ENCODE measurements at regions not wholly inside any gene's neighbourhood (a gene's known extent, or its start where the extent isn't known, plus 50 kb on each side); places are given as distances from the start of the nearest gene placed in this dataset.
"Not testable (repeated sequence)": the region's sequence is repeated elsewhere in the genome, so short reads cannot be mapped to it uniquely, and the experiment has no call there.

GRCh38 chr5:122515210-122515609 lies 203.2 kb downstream of the SNCAIP start:
- not testable (repeated sequence) for DNase-seq (ENCODE audit: low read depth in 4 of 4, low spot score in 3 of 4)

GRCh38 chr5:122515709-122516431 lies 203.8 kb downstream of the SNCAIP start:
- peak; percentile 43 to 69 (median 56) for DNase-seq (ENCODE audit: low read depth in 4 of 4, low spot score in 3 of 4)

GRCh38 chr5:122516432-122516743 lies 204.4 kb downstream of the SNCAIP start:
- no peak for DNase-seq (ENCODE audit: low read depth in 4 of 4, low spot score in 3 of 4)

GRCh38 chr5:122517091-122517490 lies 205.1 kb downstream of the SNCAIP start:
- no peak for DNase-seq (ENCODE audit: low read depth in 4 of 4, low spot score in 3 of 4)

GRCh38 chr5:122523776-122524175 lies 211.7 kb downstream of the SNCAIP start:
- DNase-seq (ENCODE audit: low read depth in 4 of 4, low spot score in 3 of 4): no peak

GRCh38 chr5:122527547-122527946 lies 215.5 kb downstream of the SNCAIP start:
- DNase-seq (ENCODE audit: low read depth in 4 of 4, low spot score in 3 of 4): no peak

GRCh38 chr5:122532035-122532434 lies 220.0 kb downstream of the SNCAIP start:
- DNase-seq (ENCODE audit: low read depth in 4 of 4, low spot score in 3 of 4): no peak

GRCh38 chr5:122533825-122534224 lies 221.8 kb downstream of the SNCAIP start:
- no peak for DNase-seq (ENCODE audit: low read depth in 4 of 4, low spot score in 3 of 4)

GRCh38 chr5:122534829-122535228 lies 222.8 kb downstream of the SNCAIP start:
- DNase-seq (ENCODE audit: low read depth in 4 of 4, low spot score in 3 of 4): no peak

- no peak for DNase-seq (ENCODE audit: low read depth in 4 of 4, low spot score in 3 of 4)
These were observed 229.4 kb downstream of the SNCAIP start for GRCh38 chr5:122541388-122541787.

- DNase-seq (ENCODE audit: low read depth in 4 of 4, low spot score in 3 of 4): no peak
These were observed 228.9 kb upstream of the SNX2 start for GRCh38 chr5:122545986-122546385.

- no peak for DNase-seq (ENCODE audit: low read depth in 4 of 4, low spot score in 3 of 4)
These were observed 227.7 kb upstream of the SNX2 start for GRCh38 chr5:122547219-122547618.

- DNase-seq (ENCODE audit: low read depth in 4 of 4, low spot score in 3 of 4): no peak
These were observed 227.2 kb upstream of the SNX2 start for GRCh38 chr5:122547669-122548068.

GRCh38 chr5:122559676-122560075 lies 215.2 kb upstream of the SNX2 start:
- no peak for DNase-seq (ENCODE audit: low read depth in 4 of 4, low spot score in 3 of 4)

GRCh38 chr5:122561209-122561608 lies 213.7 kb upstream of the SNX2 start:
- DNase-seq (ENCODE audit: low read depth in 4 of 4, low spot score in 3 of 4): no peak

GRCh38 chr5:122565331-122565730 lies 209.5 kb upstream of the SNX2 start:
- DNase-seq (ENCODE audit: low read depth in 4 of 4, low spot score in 3 of 4): no peak

- no peak for DNase-seq (ENCODE audit: low read depth in 4 of 4, low spot score in 3 of 4)
These were observed 198.4 kb upstream of the SNX2 start for GRCh38 chr5:122576256-122577016.

GRCh38 chr5:122581629-122582028 lies 193.3 kb upstream of the SNX2 start:
- no peak for DNase-seq (ENCODE audit: low read depth in 4 of 4, low spot score in 3 of 4)

GRCh38 chr5:122584411-122585300 lies 190.2 kb upstream of the SNX2 start:
- peak in 1 of 4 donors; percentile 10 for DNase-seq (ENCODE audit: low read depth in 4 of 4, low spot score in 3 of 4)

GRCh38 chr5:122585371-122585770 lies 189.5 kb upstream of the SNX2 start:
- no peak for DNase-seq (ENCODE audit: low read depth in 4 of 4, low spot score in 3 of 4)

GRCh38 chr5:122586351-122586750 lies 188.5 kb upstream of the SNX2 start:
- no peak for DNase-seq (ENCODE audit: low read depth in 4 of 4, low spot score in 3 of 4)
